GM12891 (cell line): ENCODE measurements at regions not wholly inside any gene's neighbourhood (a gene's known extent, or its start where the extent isn't known, plus 50 kb on each side); places are given as distances from the start of the nearest gene placed in this dataset.
A peak's percentile ranks its signal among the peaks of the same experiment; 100 is the strongest.
"Not testable (repeated sequence)": the region's sequence is repeated elsewhere in the genome, so short reads cannot be mapped to it uniquely, and the experiment has no call there.

ENCODE experiments used
- DNase-seq: peaks from one replicate; pipeline ENCODE4 v3.0.0; 2011; ENCODE audit warnings: low spot score; ENCODE audit not compliant: insufficient read length
- FAIRE-seq: peaks from 2 replicates; lab custom pipeline; 2011; peaks lifted over from hg19 to GRCh38; lab: Jason Lieb, UNC
- PAX5 ChIP-seq: IDR thresholded peaks from 2 replicates; pipeline ENCODE4 v1.6.1; 2011; ENCODE audit warnings: low read length, moderate library complexity, mild to moderate bottlenecking; ENCODE audit not compliant: insufficient read depth, severe bottlenecking
- POLR2A ChIP-seq: IDR thresholded peaks from 2 replicates; pipeline ENCODE4 v1.6.1; 2011; ENCODE audit warnings: low read depth, low read length, control low read depth
- POLR2AphosphoS5 ChIP-seq: IDR thresholded peaks from 2 replicates; pipeline ENCODE4 v1.6.1; 2011; ENCODE audit warnings: low read depth, low read length, control low read depth
- POU2F2 ChIP-seq: IDR thresholded peaks from 2 replicates; pipeline ENCODE4 v1.6.1; 2011; ENCODE audit warnings: low read depth, mild to moderate bottlenecking, control low read depth, low read length, moderate library complexity
- SPI1 ChIP-seq: IDR thresholded peaks from 2 replicates; pipeline ENCODE4 v1.6.1; 2011; ENCODE audit warnings: low read depth, low read length, control low read depth
- TAF1 ChIP-seq: IDR thresholded peaks from 2 replicates; pipeline ENCODE4 v1.6.1; 2011; ENCODE audit warnings: low read depth, low read length, control low read depth

DNA sequence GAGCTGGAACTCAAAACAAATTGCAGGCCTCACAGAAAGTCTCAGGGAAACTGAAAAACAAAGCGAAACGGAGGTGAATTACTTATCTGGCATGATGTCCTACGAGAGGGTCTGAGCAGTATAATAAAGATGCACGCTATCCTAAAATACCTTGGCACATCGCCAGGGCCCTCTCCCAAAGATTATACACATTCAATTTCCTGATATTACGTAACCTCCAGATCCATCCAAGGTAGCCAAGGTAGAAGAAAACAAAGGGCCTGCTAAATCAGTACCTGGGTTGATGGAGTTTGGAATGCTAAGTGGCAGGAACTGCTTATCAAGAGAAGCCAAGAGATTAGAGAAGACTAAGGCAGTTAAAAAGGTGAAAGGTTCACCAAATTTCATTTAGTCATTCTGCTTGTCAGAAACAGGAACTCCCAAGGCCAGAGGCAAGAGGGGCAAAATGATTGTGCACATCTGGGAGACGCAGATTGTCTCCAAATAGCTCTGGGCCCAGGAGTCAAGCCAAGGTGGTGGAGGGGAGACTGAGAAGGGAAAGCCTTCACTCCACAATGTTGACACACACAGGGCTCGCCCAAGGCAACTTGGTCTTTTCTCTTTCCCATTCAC lies 236.8 kb upstream of the ATP5MC3 start:
- TF ChIP-seq TAF1 (no peak), POLR2AphosphoS5 (no peak), PAX5 (no peak), POLR2A (no peak), SPI1 (no peak), POU2F2 (no peak)
- no peak for FAIRE-seq
- DNase-seq: no peak

GRCh38 chr2:175414882-175415487 lies 233.5 kb upstream of the ATP5MC3 start:
- no peak for FAIRE-seq
- TF ChIP-seq POU2F2 (no peak), PAX5 (no peak), POLR2A (no peak), SPI1 (no peak), POLR2AphosphoS5 (no peak), TAF1 (no peak)

DNA sequence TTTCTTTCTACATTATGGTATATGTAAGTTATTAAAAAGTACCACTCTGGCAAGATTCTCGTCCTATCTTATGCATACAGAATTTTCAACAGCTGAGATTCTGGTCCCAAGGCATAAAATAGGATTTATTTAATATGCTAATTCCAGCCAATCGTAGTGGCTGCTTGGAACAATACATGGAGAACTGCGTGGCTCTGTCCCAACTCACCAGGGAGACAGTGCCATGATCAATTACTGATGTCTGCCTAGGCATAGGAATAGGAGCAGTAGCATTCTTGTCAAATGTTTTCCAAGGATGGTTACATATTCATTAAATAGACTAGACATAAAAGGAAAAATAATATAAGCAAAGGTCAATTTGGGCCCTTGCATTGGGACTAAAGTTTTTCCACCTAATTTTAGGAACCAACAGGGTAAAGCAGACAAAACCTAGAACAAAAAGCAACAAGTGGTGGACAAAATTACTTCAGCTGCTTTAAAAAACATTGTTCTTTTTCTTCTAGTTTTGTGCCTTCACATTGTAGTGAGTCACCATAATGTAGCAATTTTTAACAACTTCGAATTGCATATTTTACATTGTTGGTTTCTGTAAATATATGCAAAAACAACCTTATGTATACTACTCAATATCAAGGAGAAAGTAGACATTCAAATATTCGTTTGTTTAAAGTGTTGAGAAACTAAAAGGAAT lies 232.8 kb upstream of the ATP5MC3 start:
- DNase-seq (no peak), FAIRE-seq (no peak)
- no peak for TF ChIP-seq SPI1
- TF ChIP-seq PAX5: no peak
- TF ChIP-seq TAF1: no peak
- no peak for TF ChIP-seq POLR2AphosphoS5
- TF ChIP-seq POLR2A: no peak
- no peak for TF ChIP-seq POU2F2

More at GRCh38 chr2:175414882-175415487, 233.5 kb upstream of the ATP5MC3 start:
- peak; percentile 8 for DNase-seq

- FAIRE-seq, DNase-seq: not testable (repeated sequence)
Observed at GRCh38 chr2:175410941-175411340, 229.4 kb upstream of the ATP5MC3 start.

- FAIRE-seq (no peak), DNase-seq (no peak)
- no peak for TF ChIP-seq PAX5
- TF ChIP-seq POLR2A: no peak
- no peak for TF ChIP-seq POU2F2
- no peak for TF ChIP-seq SPI1
- no peak for TF ChIP-seq POLR2AphosphoS5
- TF ChIP-seq TAF1: no peak
Observed at GRCh38 chr2:175404839-175405238, 223.3 kb upstream of the ATP5MC3 start.

GRCh38 chr2:175403599-175404221 lies 222.2 kb upstream of the ATP5MC3 start:
- TF ChIP-seq POLR2A (no peak), PAX5 (no peak), SPI1 (no peak), TAF1 (no peak)
- FAIRE-seq (no peak), DNase-seq (no peak)

- FAIRE-seq (no peak), DNase-seq (no peak)
- no peak for TF ChIP-seq POLR2AphosphoS5
- TF ChIP-seq PAX5: no peak
Observed at GRCh38 chr2:175402571-175402970, 221.1 kb upstream of the ATP5MC3 start.

- no peak for DNase-seq
- FAIRE-seq: no peak
- 0 out of 2 replicates have a peak, but pooled peaks have one; percentile 9 for TF ChIP-seq SPI1
- no peak for TF ChIP-seq POU2F2
Observed at GRCh38 chr2:175401956-175402469, 220.5 kb upstream of the ATP5MC3 start.

- FAIRE-seq (no peak), DNase-seq (no peak)
- TF ChIP-seq POLR2A: no peak
- no peak for TF ChIP-seq TAF1
- TF ChIP-seq POLR2AphosphoS5: no peak
- no peak for TF ChIP-seq POU2F2
- no peak for TF ChIP-seq PAX5
- TF ChIP-seq SPI1: no peak
Observed at GRCh38 chr2:175400975-175401374, 219.5 kb upstream of the ATP5MC3 start.

DNA sequence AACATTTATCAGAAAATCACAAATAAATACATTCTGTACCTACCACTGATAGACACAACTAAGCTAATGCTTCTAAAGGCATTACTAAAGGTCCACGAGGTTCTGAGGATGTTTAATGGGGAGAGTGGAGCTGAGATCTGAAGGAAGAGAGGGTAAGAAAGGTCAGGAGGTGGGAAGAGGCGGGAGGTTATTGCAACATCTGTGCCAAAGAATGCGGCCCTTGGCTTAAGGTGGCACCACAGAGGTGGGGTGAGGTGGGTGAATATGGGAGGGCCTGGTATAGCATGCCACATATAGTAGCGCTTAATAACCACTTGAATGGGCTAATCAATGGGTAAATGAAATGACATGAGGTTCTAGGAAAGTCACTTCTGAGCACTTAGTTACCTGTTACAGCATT lies 217.8 kb upstream of the ATP5MC3 start:
- no peak for FAIRE-seq

More for the DNA sequence above, 217.8 kb upstream of the ATP5MC3 start:
- TF ChIP-seq SPI1: no peak
- no peak for TF ChIP-seq PAX5
- TF ChIP-seq POU2F2: no peak
- TF ChIP-seq POLR2A: no peak
- TF ChIP-seq POLR2AphosphoS5: no peak
- no peak for TF ChIP-seq TAF1
- DNase-seq: no peak
